Glutamatergic neuron (in vitro differentiated cells): ENCODE measurements at regions not wholly inside any gene's neighbourhood (a gene's known extent, or its start where the extent isn't known, plus 50 kb on each side); places are given as distances from the start of the nearest gene placed in this dataset.

ENCODE experiments used
- DNase-seq: peaks from one replicate; pipeline ENCODE4 v3.0.0; 2022
- H3K27ac Mint-ChIP-seq: one replicate; pipeline ENCODE4 v1.8.0; 2020; ENCODE audit warnings: mild to moderate bottlenecking, mixed read lengths, inconsistent platforms; ENCODE audit not compliant: unreplicated experiment
- H3K27me3 Mint-ChIP-seq: one replicate; pipeline ENCODE4 v1.8.0; 2020; ENCODE audit warnings: mild to moderate bottlenecking, moderate library complexity, mixed read lengths, inconsistent platforms; ENCODE audit not compliant: unreplicated experiment
- H3K36me3 Mint-ChIP-seq: one replicate; pipeline ENCODE4 v1.8.0; 2020; ENCODE audit warnings: mild to moderate bottlenecking, mixed read lengths, inconsistent platforms; ENCODE audit not compliant: unreplicated experiment
- H3K4me1 Mint-ChIP-seq: one replicate; pipeline ENCODE4 v1.8.0; 2020; ENCODE audit warnings: mild to moderate bottlenecking, low read depth, mixed read lengths, inconsistent platforms; ENCODE audit not compliant: unreplicated experiment
- H3K4me3 Mint-ChIP-seq: one replicate; pipeline ENCODE4 v1.8.0; 2020; ENCODE audit warnings: mild to moderate bottlenecking, mixed read lengths, inconsistent platforms; ENCODE audit not compliant: unreplicated experiment
- H3K9me3 Mint-ChIP-seq: one replicate; pipeline ENCODE4 v1.8.0; 2020; ENCODE audit warnings: mild to moderate bottlenecking, moderate library complexity, mixed read lengths, inconsistent platforms; ENCODE audit not compliant: unreplicated experiment
- TF ChIP-seq, protein P1 (sequence below): fragments of 200-600 bp; sonication (generic); IDR thresholded peaks from one replicate; pipeline ENCODE4 v1.5.0; 2021; ENCODE audit not compliant: partially characterized antibody, unreplicated experiment

DNA sequence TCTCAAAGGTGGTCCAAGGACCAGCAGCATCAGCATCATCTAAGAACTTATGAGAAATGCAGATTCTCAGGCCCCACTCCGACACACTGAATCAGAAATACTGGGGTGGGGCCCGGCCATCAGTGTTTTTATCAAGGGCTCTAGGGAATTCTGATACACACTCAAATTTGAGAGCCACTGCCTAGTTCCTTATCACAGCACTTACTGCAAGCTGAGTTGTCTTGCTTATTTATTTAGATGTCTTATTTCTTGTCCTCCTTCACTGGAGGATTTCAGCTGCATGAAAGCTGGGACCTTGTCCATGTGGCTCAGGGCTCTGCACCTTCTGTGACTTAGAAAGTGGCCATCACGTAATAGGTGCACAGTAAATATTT lies 139.4 kb upstream of the RREB1 start:
- H3K4me3 Mint-ChIP-seq: no peak overlapping the region
- peaks cover 1% of the 10 kb centered on the region for H3K9me3 Mint-ChIP-seq
- H3K27me3 Mint-ChIP-seq: peaks cover 2% of the 10 kb centered on the region
- H3K36me3 Mint-ChIP-seq: no peaks in the 10 kb centered on the region
- TF ChIP-seq, protein P1, sequence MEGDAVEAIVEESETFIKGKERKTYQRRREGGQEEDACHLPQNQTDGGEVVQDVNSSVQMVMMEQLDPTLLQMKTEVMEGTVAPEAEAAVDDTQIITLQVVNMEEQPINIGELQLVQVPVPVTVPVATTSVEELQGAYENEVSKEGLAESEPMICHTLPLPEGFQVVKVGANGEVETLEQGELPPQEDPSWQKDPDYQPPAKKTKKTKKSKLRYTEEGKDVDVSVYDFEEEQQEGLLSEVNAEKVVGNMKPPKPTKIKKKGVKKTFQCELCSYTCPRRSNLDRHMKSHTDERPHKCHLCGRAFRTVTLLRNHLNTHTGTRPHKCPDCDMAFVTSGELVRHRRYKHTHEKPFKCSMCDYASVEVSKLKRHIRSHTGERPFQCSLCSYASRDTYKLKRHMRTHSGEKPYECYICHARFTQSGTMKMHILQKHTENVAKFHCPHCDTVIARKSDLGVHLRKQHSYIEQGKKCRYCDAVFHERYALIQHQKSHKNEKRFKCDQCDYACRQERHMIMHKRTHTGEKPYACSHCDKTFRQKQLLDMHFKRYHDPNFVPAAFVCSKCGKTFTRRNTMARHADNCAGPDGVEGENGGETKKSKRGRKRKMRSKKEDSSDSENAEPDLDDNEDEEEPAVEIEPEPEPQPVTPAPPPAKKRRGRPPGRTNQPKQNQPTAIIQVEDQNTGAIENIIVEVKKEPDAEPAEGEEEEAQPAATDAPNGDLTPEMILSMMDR: no peak
- H3K27ac Mint-ChIP-seq: no peak overlapping the region
- H3K4me1 Mint-ChIP-seq: no peaks in the 10 kb centered on the region
- DNase-seq: no peak

DNA sequence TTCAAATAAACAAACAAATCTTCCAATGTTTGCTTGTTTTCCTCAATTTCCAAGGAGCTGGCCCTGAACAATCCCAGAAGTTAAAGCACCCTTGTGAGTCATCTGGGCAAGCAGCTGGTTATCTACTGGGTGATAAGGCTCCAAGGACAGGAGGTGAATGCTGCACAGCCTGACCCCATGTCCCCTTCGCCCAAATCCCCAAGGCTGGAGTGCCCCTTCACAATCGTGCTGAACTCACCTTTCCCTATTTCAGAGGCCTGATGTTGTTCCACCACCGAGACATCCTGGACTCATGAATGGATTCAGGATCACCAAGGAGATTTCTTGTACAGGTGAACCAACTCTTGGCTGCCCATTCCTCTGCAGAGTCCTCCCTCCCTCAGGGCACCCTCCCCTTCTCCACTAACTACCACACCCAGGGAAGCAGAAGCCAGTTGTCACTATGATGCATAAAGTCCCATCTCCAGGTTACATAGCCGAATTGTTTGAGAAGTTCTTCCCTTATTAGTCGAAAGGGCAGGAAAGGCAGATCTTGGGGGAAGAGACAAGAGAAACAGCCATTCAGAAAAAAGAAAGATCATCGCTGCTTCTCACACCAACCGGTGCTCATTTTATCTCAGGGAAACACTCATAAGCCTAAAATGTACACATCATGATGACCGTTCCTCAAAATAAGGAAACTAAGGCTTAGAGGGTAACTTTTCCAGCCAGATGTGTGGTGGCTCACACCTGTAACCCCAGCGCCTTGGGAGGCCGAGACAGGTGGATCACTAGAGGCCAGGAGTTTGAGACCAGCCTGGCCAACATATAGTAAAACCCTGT lies 138.8 kb upstream of the RREB1 start:
- Mint-ChIP-seq H3K36me3 (no peaks in the 10 kb centered on the region), H3K4me3 (no peak overlapping the region), H3K27ac (no peak overlapping the region), H3K9me3 (peaks cover 1% of the 10 kb centered on the region), H3K4me1 (no peaks in the 10 kb centered on the region), H3K27me3 (peaks cover 3% of the 10 kb centered on the region)
- TF ChIP-seq, protein P1: no peak
- DNase-seq: no peak

DNA sequence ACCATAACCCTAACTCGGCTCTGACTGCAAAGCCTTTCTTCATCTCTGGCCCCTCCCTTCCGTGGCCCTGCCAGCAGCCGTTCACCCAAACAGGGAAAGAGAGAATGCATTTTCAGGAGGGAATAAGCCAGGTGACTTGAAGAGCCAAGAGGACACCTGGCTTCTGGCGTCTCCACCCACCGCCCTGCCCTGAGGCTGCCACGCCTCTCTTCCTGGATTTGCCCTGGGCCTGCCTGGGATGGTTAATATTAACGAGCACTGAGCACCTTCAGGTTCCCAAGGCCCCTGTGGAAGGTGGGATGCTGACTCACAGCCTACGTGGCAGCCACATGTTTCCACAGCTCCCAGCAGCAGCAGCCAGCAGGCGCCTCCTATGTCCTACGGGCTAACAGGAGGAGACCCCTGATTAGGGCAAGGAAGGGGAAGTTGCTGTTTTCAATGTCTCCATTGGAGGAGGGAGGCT lies 138.0 kb upstream of the RREB1 start:
- TF ChIP-seq, protein P1: no peak
- Mint-ChIP-seq H3K4me1 (no peaks in the 10 kb centered on the region), H3K36me3 (no peaks in the 10 kb centered on the region), H3K27ac (no peak overlapping the region), H3K27me3 (peaks cover 4% of the 10 kb centered on the region), H3K4me3 (no peak overlapping the region), H3K9me3 (peaks cover 1% of the 10 kb centered on the region)
- no peak for DNase-seq

DNA sequence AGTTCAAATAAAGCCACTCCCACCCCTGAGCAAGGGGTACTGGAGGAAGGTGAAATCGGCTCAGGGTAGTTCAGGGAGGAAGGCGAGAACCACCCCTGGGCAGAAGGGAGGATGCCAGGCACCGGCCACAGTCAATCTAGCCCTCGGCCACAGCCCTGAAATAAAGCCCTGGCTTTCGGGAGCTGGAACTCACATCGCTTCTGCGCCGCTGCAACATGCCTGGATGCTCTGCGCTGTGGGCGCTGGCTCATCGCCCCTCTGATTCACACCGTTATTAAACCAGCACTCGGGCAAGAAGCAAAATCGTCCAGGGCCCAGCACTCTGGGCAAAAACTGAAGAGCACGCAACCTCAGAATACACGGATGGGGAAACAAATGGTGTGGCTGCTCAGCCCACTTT lies 136.9 kb upstream of the RREB1 start:
- H3K27me3 Mint-ChIP-seq: peaks cover 4% of the 10 kb centered on the region
- H3K4me1 Mint-ChIP-seq: no peaks in the 10 kb centered on the region
- H3K27ac Mint-ChIP-seq: no peak overlapping the region
- no peak overlapping the region for H3K4me3 Mint-ChIP-seq
- TF ChIP-seq, protein P1: no peak
- DNase-seq: no peak
- H3K9me3 Mint-ChIP-seq: peaks cover 1% of the 10 kb centered on the region
- H3K36me3 Mint-ChIP-seq: no peaks in the 10 kb centered on the region

DNA sequence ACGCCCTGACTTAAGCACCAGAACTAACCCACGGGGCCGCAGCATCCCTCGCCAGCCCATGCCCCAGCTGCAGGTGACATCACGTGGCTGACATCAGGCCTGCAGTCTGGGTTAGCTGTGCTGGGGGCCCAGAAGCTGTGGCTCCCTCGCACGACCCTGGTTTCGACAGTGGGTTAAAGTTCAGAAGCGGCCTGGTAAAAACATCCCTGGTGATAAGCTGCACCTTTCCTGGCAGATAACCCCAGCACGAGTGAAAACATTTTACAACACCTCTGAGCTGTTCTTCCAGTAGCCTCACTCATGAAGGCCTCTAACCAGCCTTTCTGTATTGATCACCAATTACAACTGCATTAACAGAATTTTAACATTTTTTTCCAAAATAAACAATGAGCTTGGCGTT lies 136.4 kb upstream of the RREB1 start:
- no peaks in the 10 kb centered on the region for H3K36me3 Mint-ChIP-seq

More for the DNA sequence above, 136.4 kb upstream of the RREB1 start:
- Mint-ChIP-seq H3K27ac (no peak overlapping the region), H3K9me3 (peaks cover 1% of the 10 kb centered on the region), H3K4me1 (no peaks in the 10 kb centered on the region), H3K4me3 (no peak overlapping the region), H3K27me3 (peaks cover 4% of the 10 kb centered on the region)
- no peak for DNase-seq
- TF ChIP-seq, protein P1: no peak
